Activated T-helper 1 cell treated with Interleukin-2 at 50 U/mL for 16 hours (primary cell): ENCODE measurements at regions not wholly inside any gene's neighbourhood (a gene's known extent, or its start where the extent isn't known, plus 50 kb on each side); places are given as distances from the start of the nearest gene placed in this dataset.
"Not testable (repeated sequence)": the region's sequence is repeated elsewhere in the genome, so short reads cannot be mapped to it uniquely, and the experiment has no call there.

Experiments used
- DNase-seq: peaks from one replicate; pipeline ENCODE4 v3.0.0-alpha.2; 2020; ENCODE audit warnings: low read depth

- DNase-seq = no peak
Measured at GRCh38 chr15:26073430-26074333, 210.6 kb upstream of the ATP10A start.

- DNase-seq = no peak
Measured at GRCh38 chr15:26070095-26070532, 207.0 kb upstream of the ATP10A start.

- no peak for DNase-seq
Measured at GRCh38 chr15:26069231-26069641, 206.1 kb upstream of the ATP10A start.

- DNase-seq = no peak
Measured at GRCh38 chr15:26066896-26067295, 203.8 kb upstream of the ATP10A start.

- no peak for DNase-seq
Measured at GRCh38 chr15:26065723-26066122, 202.6 kb upstream of the ATP10A start.

GRCh38 chr15:26061248-26061647 is 198.1 kb upstream of the ATP10A start:
- no peak for DNase-seq

GRCh38 chr15:26056766-26057165 is 193.6 kb upstream of the ATP10A start:
- DNase-seq = not testable (repeated sequence)

- no peak for DNase-seq
Measured at GRCh38 chr15:26051761-26052675, 188.9 kb upstream of the ATP10A start.

- DNase-seq = no peak
Measured at GRCh38 chr15:26050984-26051383, 187.9 kb upstream of the ATP10A start.

GRCh38 chr15:26049900-26050657 is 187.0 kb upstream of the ATP10A start:
- no peak for DNase-seq

GRCh38 chr15:26048669-26049068 is 185.5 kb upstream of the ATP10A start:
- DNase-seq = no peak

GRCh38 chr15:26045516-26045915 is 182.4 kb upstream of the ATP10A start:
- no peak for DNase-seq

- no peak for DNase-seq
Measured at GRCh38 chr15:26043018-26043417, 179.9 kb upstream of the ATP10A start.

- no peak for DNase-seq
Measured at GRCh38 chr15:26038693-26039092, 175.6 kb upstream of the ATP10A start.

GRCh38 chr15:26037369-26037768 is 174.2 kb upstream of the ATP10A start:
- no peak for DNase-seq

- DNase-seq = no peak
Measured at GRCh38 chr15:26033493-26033892, 170.4 kb upstream of the ATP10A start.

GRCh38 chr15:26032162-26032846 is 169.2 kb upstream of the ATP10A start:
- DNase-seq = no peak

GRCh38 chr15:26029586-26029985 is 166.5 kb upstream of the ATP10A start:
- not testable (repeated sequence) for DNase-seq

GRCh38 chr15:26029146-26029545 is 166.0 kb upstream of the ATP10A start:
- DNase-seq = no peak

- no peak for DNase-seq
Measured at GRCh38 chr15:26028086-26028740, 165.1 kb upstream of the ATP10A start.

- DNase-seq = not testable (repeated sequence)
Measured at GRCh38 chr15:26026671-26027070, 163.5 kb upstream of the ATP10A start.
